GM18505 (cell line): ENCODE measurements at regions not wholly inside any gene's neighbourhood (a gene's known extent, or its start where the extent isn't known, plus 50 kb on each side); places are given as distances from the start of the nearest gene placed in this dataset.

Source experiments
- ATAC-seq: cut with Tn5 transposase; IDR thresholded peaks from one replicate; pipeline ENCODE4 v1.9.1; 2021; ENCODE audit not compliant: unreplicated experiment
- POLR2A ChIP-seq: IDR thresholded peaks from 4 replicates; pipeline ENCODE4 v1.6.1; 2011; ENCODE audit warnings: borderline replicate concordance; ENCODE audit not compliant: insufficient read depth, insufficient read length; ENCODE audit errors: extremely low read depth

- TF ChIP-seq POLR2A, result no peak
- no peak for ATAC-seq
These were observed 52.4 kb upstream of the GNAI1 start for GRCh38 chr7:80082213-80082612.

- TF ChIP-seq POLR2A, result no peak
- no peak for ATAC-seq
These were observed 55.7 kb upstream of the GNAI1 start for GRCh38 chr7:80078886-80079285.

DNA sequence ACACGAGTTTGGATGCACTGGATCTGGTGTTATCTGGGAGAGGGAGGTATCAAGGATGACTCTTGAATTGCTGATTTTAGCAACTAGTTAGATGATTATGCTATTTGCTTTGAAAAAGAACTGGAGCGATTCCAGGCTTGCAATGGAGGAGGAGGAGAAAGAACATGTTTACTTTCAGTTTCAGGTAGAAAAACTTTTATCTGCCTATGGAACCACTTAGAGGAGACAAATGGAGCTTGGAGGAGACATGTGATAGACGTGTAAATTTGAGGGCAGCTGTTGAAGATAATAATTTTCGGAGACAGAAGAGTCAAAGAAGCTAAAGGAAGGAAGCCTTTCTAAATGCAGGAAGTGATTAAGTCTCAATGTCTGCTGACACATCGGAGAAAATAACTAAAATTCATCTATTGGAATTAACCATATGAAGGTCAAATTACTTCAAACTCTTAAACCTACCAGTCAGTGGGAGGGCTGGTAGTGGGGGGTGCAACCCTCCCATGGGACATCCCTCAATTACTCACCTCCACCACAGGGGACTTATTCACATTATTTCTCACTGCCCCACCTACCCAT lies 56.4 kb upstream of the GNAI1 start:
- no peak for TF ChIP-seq POLR2A
- ATAC-seq, result no peak

- no peak for ATAC-seq
- TF ChIP-seq POLR2A, result no peak
These were observed 64.2 kb upstream of the GNAI1 start for GRCh38 chr7:80070391-80070790.

DNA sequence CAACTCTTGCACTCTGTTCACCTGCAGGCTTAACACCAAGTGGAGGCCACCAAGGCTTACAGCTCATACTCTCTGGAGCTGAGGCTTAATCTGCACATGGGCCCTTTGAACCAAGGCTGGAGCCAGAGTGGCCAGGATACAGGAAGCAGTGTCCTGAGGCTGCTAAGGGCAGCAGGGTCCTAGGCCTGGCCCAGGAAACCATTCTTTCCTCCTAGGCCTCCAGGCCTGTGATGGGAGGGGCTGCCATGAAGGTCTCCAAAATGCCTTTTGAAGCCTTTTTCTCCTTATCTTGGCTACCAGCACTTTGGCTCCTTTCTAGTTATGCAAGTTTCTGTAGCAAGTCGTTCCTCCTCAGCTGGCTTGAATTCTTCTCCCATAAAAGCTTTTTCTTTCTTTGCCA lies 68.0 kb upstream of the GNAI1 start:
- ATAC-seq, result no peak
- TF ChIP-seq POLR2A, result no peak

DNA sequence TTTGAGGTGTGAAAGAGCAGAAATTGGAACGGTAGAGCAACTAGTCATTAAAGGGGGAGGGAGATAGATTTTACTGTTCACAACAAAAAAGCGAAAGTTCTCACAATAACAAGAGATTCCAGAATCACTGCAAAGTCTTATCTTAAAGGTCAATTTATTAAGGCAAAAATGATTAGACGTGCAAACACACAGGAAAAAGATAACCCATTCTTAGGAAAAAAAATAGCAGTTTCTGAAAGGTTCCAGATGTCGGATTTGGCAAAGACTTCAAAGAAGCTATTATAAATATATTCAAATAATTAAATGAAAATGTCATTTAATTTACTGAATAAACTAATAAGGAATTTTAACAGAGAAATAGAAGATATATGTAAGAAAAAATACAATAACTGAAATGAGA lies 70.8 kb upstream of the GNAI1 start:
- TF ChIP-seq POLR2A, result no peak
- no peak for ATAC-seq

- no peak for ATAC-seq
These were observed 74.3 kb upstream of the GNAI1 start for GRCh38 chr7:80060218-80060806.

GRCh38 chr7:80057488-80057887 lies 77.1 kb upstream of the GNAI1 start:
- no peak for TF ChIP-seq POLR2A
- ATAC-seq, result no peak

More at GRCh38 chr7:80060218-80060806, 74.3 kb upstream of the GNAI1 start:
- TF ChIP-seq POLR2A, result no peak

DNA sequence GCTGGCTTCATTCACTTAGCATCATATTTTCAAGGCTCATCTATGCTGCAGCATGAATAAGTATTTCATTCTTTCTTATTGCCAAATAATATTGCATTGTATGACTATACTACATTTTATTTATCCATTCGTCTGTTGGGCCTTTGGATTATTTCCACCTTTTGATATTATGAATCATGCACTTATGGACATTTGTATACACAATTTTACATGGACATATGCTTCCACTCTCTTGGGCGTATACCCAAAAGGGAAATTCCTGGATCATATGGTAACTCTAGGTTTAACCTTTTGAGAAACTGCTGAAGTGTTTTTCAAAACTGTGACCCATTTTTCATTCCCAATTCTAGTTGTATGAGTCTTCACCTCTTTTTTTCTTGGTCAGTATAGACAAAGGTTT lies 80.3 kb upstream of the GNAI1 start:
- ATAC-seq, result no peak
- no peak for TF ChIP-seq POLR2A

DNA sequence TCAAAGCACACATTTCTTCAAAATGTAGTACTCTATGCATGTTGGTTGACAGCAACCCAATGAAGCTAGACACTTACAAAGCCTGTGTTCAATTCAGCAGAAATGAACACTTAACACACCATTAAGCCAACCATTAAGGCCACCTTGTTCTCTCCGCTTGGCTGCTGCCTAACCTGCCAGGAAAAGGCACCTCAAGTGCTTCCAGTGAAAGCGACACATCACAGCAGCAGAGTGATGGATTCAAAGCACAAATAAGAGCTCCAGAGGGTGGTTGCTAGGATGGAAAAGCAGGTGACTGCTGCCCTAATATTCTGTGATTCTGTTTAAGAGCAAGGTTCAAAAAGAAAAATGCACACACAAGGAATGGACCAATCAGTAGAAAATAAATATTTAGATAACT lies 81.5 kb upstream of the GNAI1 start:
- no peak for TF ChIP-seq POLR2A
- no peak for ATAC-seq

DNA sequence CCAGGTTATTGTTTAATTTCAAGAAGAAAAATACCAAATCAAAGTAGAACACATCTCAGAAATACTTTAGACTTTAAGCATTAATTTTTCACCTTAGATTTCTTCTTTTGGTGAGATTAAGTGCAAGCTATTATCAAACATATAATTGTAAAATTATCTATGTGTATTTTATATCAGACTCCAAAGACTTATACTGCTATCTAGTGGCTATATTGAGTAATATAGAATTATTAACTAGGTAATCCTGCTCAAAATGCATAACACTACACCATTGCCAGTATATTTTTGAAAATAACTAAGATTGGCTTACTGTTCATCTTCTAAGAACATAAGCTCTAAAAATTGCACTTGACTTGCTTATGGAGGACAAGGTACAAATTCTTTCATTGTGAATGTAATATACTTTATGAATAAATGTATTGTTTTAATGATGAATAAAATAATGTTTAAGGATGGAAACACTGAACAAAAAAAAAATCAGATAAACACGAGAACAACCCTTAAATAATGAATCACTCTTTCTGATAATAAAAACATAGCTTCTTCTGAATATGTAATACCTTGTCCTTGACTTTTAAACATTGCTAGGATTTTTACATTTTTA lies 86.7 kb upstream of the GNAI1 start:
- no peak for ATAC-seq
- no peak for TF ChIP-seq POLR2A

GRCh38 chr7:80047032-80047431 lies 87.6 kb upstream of the GNAI1 start:
- no peak for TF ChIP-seq POLR2A
- ATAC-seq, result no peak

- no peak for ATAC-seq
- TF ChIP-seq POLR2A, result no peak
These were observed 89.8 kb upstream of the GNAI1 start for GRCh38 chr7:80044796-80045195.

- TF ChIP-seq POLR2A, result no peak
- ATAC-seq, result no peak
These were observed 93.9 kb upstream of the GNAI1 start for GRCh38 chr7:80040752-80041151.
